GM18907 (cell line): ENCODE measurements at regions not wholly inside any gene's neighbourhood (a gene's known extent, or its start where the extent isn't known, plus 50 kb on each side); places are given as distances from the start of the nearest gene placed in this dataset.
"Not testable (repeated sequence)": the region's sequence is repeated elsewhere in the genome, so short reads cannot be mapped to it uniquely, and the experiment has no call there.

Experiments
- ATAC-seq: cut with Tn5 transposase; IDR thresholded peaks from one replicate; pipeline ENCODE4 v1.9.1; 2021; ENCODE audit warnings: mild to moderate bottlenecking, moderate library complexity; ENCODE audit not compliant: unreplicated experiment

- ATAC-seq = no peak
Measured at GRCh38 chr14:71384007-71384845, 477.0 kb downstream of the PCNX1 start.

- no peak for ATAC-seq
Measured at GRCh38 chr14:71387753-71388152, 480.5 kb downstream of the PCNX1 start.

- ATAC-seq = no peak
Measured at GRCh38 chr14:71388336-71388735, 481.1 kb downstream of the PCNX1 start.

GRCh38 chr14:71388862-71389261 is 481.6 kb downstream of the PCNX1 start:
- ATAC-seq = no peak

GRCh38 chr14:71394386-71394785 is 487.1 kb downstream of the PCNX1 start:
- no peak for ATAC-seq

- no peak for ATAC-seq
Measured at GRCh38 chr14:71395151-71395604, 487.9 kb downstream of the PCNX1 start.

GRCh38 chr14:71395636-71396035 is 488.4 kb downstream of the PCNX1 start:
- ATAC-seq = no peak

GRCh38 chr14:71396050-71396677 is 488.9 kb downstream of the PCNX1 start:
- no peak for ATAC-seq

- no peak for ATAC-seq
Measured at GRCh38 chr14:71397371-71397770, 490.1 kb downstream of the PCNX1 start.

GRCh38 chr14:71398450-71398849 is 491.2 kb downstream of the PCNX1 start:
- peak; percentile 26 for ATAC-seq

- ATAC-seq = peak; percentile 71
Measured at GRCh38 chr14:71399057-71399487, 491.8 kb downstream of the PCNX1 start.

- ATAC-seq = peak; percentile 37
Measured at GRCh38 chr14:71400871-71401321, 493.6 kb downstream of the PCNX1 start.

GRCh38 chr14:71402415-71402814 is 495.2 kb downstream of the PCNX1 start:
- ATAC-seq = not testable (repeated sequence)

- no peak for ATAC-seq
Measured at GRCh38 chr14:71403656-71404055, 496.4 kb downstream of the PCNX1 start.

GRCh38 chr14:71405676-71406075 is 498.4 kb downstream of the PCNX1 start:
- ATAC-seq = no peak

- ATAC-seq = no peak
Measured at GRCh38 chr14:71408362-71409030, 501.2 kb downstream of the PCNX1 start.

- no peak for ATAC-seq
Measured at GRCh38 chr14:71410578-71411284, 503.5 kb downstream of the PCNX1 start.

- ATAC-seq = no peak
Measured at GRCh38 chr14:71411285-71411595, 504.0 kb downstream of the PCNX1 start.

- ATAC-seq = no peak
Measured at GRCh38 chr14:71411738-71412137, 504.5 kb downstream of the PCNX1 start.

GRCh38 chr14:71414631-71415403 is 507.6 kb downstream of the PCNX1 start:
- no peak for ATAC-seq

GRCh38 chr14:71415404-71415690 is 508.1 kb downstream of the PCNX1 start:
- ATAC-seq = no peak
